ENCODE measurements at regions not wholly inside any gene's neighbourhood (a gene's known extent, or its start where the extent isn't known, plus 50 kb on each side); places are given as distances from the start of the nearest gene placed in this dataset.

GRCh38 chr21:36211660-36212512, 55.3 kb downstream of the DOP1B start:
- Histone ChIP-seq H3K27ac (no peak overlapping the region), H3K4me3 (no peak overlapping the region), H3K36me3 (peaks cover 0 to 81% (median 12%) of the 10 kb centered on the region in 3 donors), H3K4me1 (no peaks in the 10 kb centered on the region), H3K27me3 (no peaks in the 10 kb centered on the region), H3K9me3 (no peaks in the 10 kb centered on the region)
- TF ChIP-seq, protein P1, sequence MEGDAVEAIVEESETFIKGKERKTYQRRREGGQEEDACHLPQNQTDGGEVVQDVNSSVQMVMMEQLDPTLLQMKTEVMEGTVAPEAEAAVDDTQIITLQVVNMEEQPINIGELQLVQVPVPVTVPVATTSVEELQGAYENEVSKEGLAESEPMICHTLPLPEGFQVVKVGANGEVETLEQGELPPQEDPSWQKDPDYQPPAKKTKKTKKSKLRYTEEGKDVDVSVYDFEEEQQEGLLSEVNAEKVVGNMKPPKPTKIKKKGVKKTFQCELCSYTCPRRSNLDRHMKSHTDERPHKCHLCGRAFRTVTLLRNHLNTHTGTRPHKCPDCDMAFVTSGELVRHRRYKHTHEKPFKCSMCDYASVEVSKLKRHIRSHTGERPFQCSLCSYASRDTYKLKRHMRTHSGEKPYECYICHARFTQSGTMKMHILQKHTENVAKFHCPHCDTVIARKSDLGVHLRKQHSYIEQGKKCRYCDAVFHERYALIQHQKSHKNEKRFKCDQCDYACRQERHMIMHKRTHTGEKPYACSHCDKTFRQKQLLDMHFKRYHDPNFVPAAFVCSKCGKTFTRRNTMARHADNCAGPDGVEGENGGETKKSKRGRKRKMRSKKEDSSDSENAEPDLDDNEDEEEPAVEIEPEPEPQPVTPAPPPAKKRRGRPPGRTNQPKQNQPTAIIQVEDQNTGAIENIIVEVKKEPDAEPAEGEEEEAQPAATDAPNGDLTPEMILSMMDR (IDR thresholded peaks at IDR 0.05): no peak
- TF ChIP-seq EP300 (IDR thresholded peaks at IDR 0.05) (no peak), POLR2A (IDR thresholded peaks at IDR 0.05) (no peak)
- DNase-seq (ENCODE audit: low spot score in 2 of 2): no peak
- WGBS, 2 donors: 91 to 92% methylated on average over 9 of the region's 9 CpGs

- TF ChIP-seq POLR2A (IDR thresholded peaks at IDR 0.05): no peak
- TF ChIP-seq, protein P1 (IDR thresholded peaks at IDR 0.05): no peak
- no peaks in the 10 kb centered on the region for H3K27me3 ChIP-seq
- no peak for DNase-seq (ENCODE audit: low spot score in 2 of 2)
- H3K4me1 ChIP-seq: no peaks in the 10 kb centered on the region
- 87 to 91% methylated on average over 5 of the region's 5 CpGs for WGBS, 2 donors
- no peaks in the 10 kb centered on the region for H3K9me3 ChIP-seq
- no peak overlapping the region for H3K27ac ChIP-seq
- no peak overlapping the region for H3K4me3 ChIP-seq
- H3K36me3 ChIP-seq: peaks cover 0 to 87% (median 12%) of the 10 kb centered on the region in 3 donors
Measured at GRCh38 chr21:36212513-36212780, 55.8 kb downstream of the DOP1B start.

GRCh38 chr21:36214561-36214960, 57.9 kb downstream of the DOP1B start:
- 75 to 95% methylated on average over 3 of the region's 3 CpGs for WGBS, 2 donors
- Histone ChIP-seq H3K9me3 (no peaks in the 10 kb centered on the region), H3K4me1 (no peaks in the 10 kb centered on the region), H3K27ac (no peak overlapping the region), H3K4me3 (no peak overlapping the region), H3K36me3 (peaks cover 0 to 85% (median 9%) of the 10 kb centered on the region in 3 donors), H3K27me3 (no peaks in the 10 kb centered on the region)
- DNase-seq (ENCODE audit: low spot score in 2 of 2): no peak
- TF ChIP-seq, protein P1 (IDR thresholded peaks at IDR 0.05): no peak
- TF ChIP-seq POLR2A (IDR thresholded peaks at IDR 0.05) (no peak), EP300 (IDR thresholded peaks at IDR 0.05) (no peak)

- Histone ChIP-seq H3K4me1 (no peaks in the 10 kb centered on the region), H3K9me3 (no peaks in the 10 kb centered on the region), H3K4me3 (no peak overlapping the region), H3K27ac (no peak overlapping the region), H3K36me3 (peaks cover 0 to 83% (median 9%) of the 10 kb centered on the region in 3 donors), H3K27me3 (no peaks in the 10 kb centered on the region)
- WGBS, 2 donors: 72 to 76% methylated on average over 4 of the region's 4 CpGs
- no peak for DNase-seq (ENCODE audit: low spot score in 2 of 2)
- TF ChIP-seq, protein P1 (IDR thresholded peaks at IDR 0.05): no peak
- TF ChIP-seq EP300 (IDR thresholded peaks at IDR 0.05) (no peak), POLR2A (IDR thresholded peaks at IDR 0.05) (no peak)
Measured at GRCh38 chr21:36217743-36218142, 61.1 kb downstream of the DOP1B start.

DNA sequence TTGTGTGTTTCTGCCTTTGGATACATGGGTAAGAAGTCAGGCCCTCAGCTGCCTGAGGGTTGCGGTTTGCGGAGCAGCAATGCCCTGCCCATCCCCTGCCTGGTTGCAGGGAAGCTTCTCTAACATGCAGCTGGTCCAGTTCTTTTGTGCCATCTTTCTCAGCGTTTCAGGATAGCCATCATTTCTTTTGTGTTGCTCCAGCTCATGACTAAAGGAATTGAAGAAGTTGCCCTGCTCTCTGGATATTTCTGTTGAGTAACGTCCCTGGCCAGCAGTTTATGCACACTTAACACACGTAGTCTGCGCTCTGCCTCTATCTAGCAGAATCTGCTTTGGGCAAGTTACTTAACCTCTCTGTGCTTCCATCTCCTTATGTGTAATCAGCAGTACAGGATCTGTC, 62.1 kb downstream of the DOP1B start:
- 85 to 89% methylated on average over 6 of the region's 6 CpGs for WGBS, 2 donors
- Histone ChIP-seq H3K36me3 (peaks cover 0 to 82% (median 9%) of the 10 kb centered on the region in 3 donors), H3K27ac (no peak overlapping the region), H3K27me3 (no peaks in the 10 kb centered on the region), H3K9me3 (no peaks in the 10 kb centered on the region), H3K4me1 (no peaks in the 10 kb centered on the region), H3K4me3 (no peak overlapping the region)
- TF ChIP-seq POLR2A (IDR thresholded peaks at IDR 0.05) (no peak), EP300 (IDR thresholded peaks at IDR 0.05) (no peak)
- DNase-seq (ENCODE audit: low spot score in 2 of 2): no peak

Measured in tibial nerve (tissue), 4 donors.